HG02678 (cell line): ENCODE measurements at regions not wholly inside any gene's neighbourhood (a gene's known extent, or its start where the extent isn't known, plus 50 kb on each side); places are given as distances from the start of the nearest gene placed in this dataset.
"Not testable (repeated sequence)": the region's sequence is repeated elsewhere in the genome, so short reads cannot be mapped to it uniquely, and the experiment has no call there.

Experiments used
- ATAC-seq: cut with Tn5 transposase; IDR thresholded peaks from one replicate; pipeline ENCODE4 v1.9.1; 2021; ENCODE audit warnings: mild to moderate bottlenecking, moderate library complexity; ENCODE audit not compliant: unreplicated experiment

GRCh38 chr12:91307957-91308670 is 125.5 kb upstream of the DCN start:
- no peak for ATAC-seq

DNA sequence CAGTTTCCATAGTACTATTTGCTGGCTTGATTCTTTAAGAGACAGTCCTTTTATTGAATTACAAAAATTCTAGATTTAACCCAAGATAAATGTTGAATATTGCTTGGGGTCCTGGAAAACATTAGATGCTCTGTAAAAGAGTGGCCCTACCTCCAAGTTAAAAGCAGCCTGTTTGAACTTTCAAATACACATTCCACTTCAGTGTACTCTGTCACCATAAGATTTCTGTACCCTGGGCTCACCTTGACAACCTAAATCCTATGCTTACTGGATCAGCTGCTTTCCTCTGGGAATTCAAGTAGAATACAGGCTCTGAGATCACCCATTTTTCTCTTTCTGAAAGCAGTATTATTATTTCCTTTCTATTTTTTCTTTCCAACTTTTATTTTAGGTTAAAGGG is 107.7 kb upstream of the DCN start:
- no peak for ATAC-seq

DNA sequence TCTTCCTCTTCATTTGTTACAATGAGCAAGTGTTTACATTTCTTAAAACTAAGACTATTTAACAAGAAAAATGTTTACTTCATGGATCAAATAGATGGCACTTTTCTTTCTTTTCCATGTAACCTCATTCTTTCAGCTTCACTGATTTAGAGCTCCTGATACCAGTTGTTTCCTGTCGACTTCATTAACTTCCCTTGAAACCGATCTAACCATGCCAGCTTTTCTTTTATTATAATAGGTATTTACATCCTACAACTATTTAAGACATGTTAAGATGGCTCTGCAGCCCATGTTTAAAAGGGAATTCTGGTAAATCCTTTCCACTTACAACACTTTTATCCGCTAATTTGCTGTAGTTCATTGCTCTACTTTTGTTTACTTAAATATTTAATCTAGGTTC is 107.3 kb upstream of the DCN start:
- no peak for ATAC-seq

- no peak for ATAC-seq
Observed at GRCh38 chr12:91289072-91289471, 106.5 kb upstream of the DCN start.

DNA sequence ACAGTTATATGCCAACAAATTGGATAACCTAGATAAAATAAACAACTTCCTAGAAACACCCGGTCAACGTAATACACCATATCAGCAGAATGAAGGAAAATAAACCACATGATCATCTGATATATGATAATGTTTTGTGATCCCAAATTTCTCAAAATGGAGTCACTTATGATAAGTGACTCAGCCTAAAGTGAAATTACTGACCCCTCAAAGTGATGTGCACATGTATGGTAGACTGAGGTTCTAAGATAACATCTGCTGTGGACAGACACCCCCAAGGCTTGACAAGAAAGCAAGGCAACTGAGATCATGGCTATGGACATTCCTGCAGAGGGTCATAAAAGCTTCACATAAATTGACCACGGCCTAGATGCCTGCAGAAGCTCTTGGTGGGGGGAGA is 105.1 kb upstream of the DCN start:
- ATAC-seq, result no peak

- no peak for ATAC-seq
Observed at GRCh38 chr12:91278126-91278525, 95.5 kb upstream of the DCN start.

DNA sequence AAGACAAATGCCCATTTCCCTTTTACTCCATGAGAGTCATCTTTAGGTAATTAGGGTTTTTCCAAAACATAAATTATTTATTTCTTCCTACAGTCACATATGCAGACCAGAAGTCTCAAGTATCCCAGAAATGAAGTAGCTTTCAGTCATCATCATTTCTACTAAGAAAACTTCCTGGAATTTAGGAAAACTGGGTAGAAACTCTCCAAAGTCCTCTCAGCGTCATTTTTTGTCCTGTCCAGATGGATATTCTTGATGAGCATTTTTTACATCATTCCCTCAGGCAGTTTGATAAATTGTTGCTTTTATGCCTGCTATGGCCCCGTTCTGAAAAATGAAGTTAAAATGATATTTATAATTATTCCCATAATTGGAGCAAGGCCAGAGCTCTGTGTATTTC is 93.9 kb upstream of the DCN start:
- ATAC-seq, result no peak

GRCh38 chr12:91275321-91275720 is 92.7 kb upstream of the DCN start:
- no peak for ATAC-seq

- no peak for ATAC-seq
Observed at GRCh38 chr12:91274916-91275315, 92.3 kb upstream of the DCN start.

GRCh38 chr12:91273560-91273959 is 90.9 kb upstream of the DCN start:
- ATAC-seq, result no peak

- ATAC-seq, result no peak
Observed at GRCh38 chr12:91272461-91273063, 89.9 kb upstream of the DCN start.

- no peak for ATAC-seq
Observed at GRCh38 chr12:91271185-91271584, 88.6 kb upstream of the DCN start.

DNA sequence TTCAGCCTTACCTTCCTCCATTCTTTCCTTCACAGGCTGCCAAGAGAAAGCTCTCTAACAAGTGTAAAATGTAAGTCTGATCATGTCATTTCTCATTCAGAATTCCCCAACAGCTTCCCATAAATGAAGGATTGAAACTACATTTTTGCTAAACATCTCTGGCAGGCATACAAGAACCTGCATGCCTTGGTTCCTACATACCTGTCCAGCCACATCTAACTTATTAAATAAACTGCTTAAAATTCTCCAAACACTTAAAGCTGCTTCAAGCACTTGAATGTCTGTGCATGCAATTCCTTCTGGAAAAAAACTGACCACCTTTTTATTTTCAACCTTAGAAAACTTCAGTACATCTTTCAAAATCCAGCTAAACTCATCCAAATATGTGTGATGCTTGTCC is 84.4 kb upstream of the DCN start:
- ATAC-seq, result no peak

DNA sequence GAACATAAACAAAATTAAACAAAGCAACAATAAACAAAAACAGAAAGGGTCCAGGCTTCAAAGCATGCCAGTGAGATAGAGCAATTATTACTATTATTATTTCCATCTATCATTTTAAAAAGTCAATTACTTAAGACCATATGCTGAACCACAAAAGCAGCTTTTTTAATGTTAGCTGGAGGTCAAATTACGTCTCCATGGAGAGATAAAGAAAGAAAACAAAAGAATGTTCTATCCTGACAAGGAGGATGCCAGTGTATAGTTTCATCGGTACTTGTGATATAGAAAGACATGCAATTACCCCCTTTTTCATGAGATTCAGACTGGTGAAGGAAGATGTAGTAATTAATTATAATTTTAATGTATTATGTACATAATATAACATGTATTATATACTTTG is 81.6 kb upstream of the DCN start:
- ATAC-seq, result no peak

- no peak for ATAC-seq
Observed at GRCh38 chr12:91261820-91262676, 79.4 kb upstream of the DCN start.

DNA sequence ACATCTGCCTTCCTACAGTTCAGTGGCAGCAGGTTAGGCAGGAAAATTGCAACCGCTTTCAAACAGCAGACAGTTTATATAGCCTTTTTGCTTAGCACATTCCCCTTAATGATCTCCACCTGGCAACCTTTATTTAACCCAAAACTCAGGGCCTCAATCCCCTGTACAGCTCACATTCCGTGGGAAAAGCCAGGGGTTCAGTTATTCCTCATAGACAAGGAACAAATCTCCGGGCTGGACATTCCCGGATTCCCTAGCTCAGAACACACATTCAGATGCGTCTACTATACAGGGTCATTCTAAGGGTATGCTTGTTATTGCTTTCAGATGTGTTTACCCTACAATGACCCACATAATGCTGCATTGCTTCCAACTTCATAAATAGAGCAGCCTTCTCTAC is 73.8 kb upstream of the DCN start:
- no peak for ATAC-seq

DNA sequence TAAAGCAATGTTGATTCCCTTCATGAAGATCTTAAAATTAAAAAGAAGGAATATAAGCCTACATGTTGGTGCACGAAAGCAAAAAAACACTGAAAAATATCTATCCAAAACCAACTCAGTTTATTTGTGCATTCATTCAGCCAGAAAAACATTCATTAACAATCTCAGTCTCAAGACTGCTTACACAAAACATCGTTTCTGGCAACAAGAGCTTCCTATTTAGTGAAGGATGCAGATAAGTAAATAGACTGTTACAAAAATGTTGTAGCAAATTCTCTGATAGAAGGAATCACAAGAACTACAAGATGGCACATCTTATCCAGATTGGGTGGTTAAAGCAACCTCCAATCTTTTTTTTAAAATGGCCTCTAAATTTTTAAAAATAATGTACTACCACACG is 69.7 kb upstream of the DCN start:
- ATAC-seq, result no peak

GRCh38 chr12:91250273-91250665 is 67.7 kb upstream of the DCN start:
- no peak for ATAC-seq

DNA sequence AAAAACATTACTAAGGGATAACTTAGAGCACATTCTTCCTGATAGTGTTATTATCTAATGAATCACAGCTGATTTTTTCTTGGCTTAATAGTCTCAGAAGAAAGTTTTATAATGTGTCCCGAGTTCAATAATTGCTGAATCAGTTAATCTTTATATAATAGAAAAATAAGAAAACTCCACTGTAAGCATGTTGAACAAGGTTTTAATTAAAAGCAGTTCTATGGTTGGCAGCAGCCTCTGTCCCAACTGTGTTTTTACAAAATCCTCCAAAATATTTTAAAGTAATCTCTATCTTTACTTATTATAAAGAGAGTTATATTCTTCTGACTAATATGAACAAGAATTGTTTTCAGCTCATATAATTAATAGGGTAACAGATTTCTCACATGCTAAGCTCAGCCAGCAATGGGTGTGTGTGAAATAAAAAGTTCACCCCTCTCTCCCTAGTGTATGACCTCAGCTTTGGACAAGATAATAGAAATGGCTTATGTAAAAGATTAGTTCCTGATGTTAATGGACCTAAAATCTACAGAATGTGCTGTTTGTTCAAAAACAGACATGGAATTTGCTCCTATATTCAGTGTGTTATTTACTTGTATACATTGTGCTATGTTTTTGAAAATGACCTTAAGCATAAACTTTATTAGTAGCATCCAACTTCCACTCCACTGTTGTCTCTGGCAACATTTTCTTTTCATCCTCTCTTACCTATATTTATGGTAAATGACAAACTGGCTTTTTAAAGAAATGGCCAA is 67.1 kb upstream of the DCN start:
- ATAC-seq, result no peak

GRCh38 chr12:91249054-91249453 is 66.4 kb upstream of the DCN start:
- ATAC-seq, result no peak

DNA sequence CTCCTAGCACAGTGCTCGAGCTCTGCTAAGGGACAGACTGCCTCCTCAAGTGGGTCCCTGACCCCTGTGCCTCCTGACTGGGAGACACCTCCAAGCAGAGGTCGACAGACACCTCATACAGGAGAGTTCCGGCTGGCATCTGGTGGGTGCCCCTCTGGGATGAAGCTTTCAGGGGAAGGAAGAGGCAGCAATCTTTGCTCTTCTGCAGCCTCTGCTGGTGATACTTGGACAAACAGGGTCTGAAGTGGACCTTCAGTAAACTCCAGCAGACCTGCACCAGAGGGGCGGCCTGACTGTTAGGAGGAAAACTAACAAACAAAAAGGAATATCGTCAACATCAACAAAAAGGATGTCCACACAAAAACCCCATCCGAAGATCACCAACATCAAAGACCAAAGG is 60.6 kb upstream of the DCN start:
- not testable (repeated sequence) for ATAC-seq
